Caco-2 (cell line): ENCODE measurements at regions not wholly inside any gene's neighbourhood (a gene's known extent, or its start where the extent isn't known, plus 50 kb on each side); places are given as distances from the start of the nearest gene placed in this dataset.

Source experiments
- BruUV-seq: library from RNA; stranded (reverse); fragments of 400-500 nt; replicated peaks from 2 replicates; lab custom pipeline; 2021; lab: Mats Ljungman, UMichigan
- CTCF ChIA-PET: fragments of 300-600 bp; sonication (Branson Sonifier 250); formaldehyde crosslinking; loops from one replicate; lab custom pipeline; 2022; ENCODE audit warnings: antibody characterized with exemption; lab: Charles Lee
- POLR2A ChIA-PET: fragments of 300-600 bp; sonication (Branson Sonifier 250); formaldehyde crosslinking; loops from one replicate; lab custom pipeline; 2022; ENCODE audit warnings: antibody characterized with exemption; lab: Charles Lee
- DNase-seq, 2 experiments: peaks; one replicate each; pipeline versions ENCODE4 v3.0.0 to v3.0.0-alpha.2; 2020 to 2022
- H3K27me3 ChIP-seq: replicated peaks from 2 replicates; pipeline ENCODE4 v1.6.0; 2011; ENCODE audit warnings: low read length; ENCODE audit not compliant: control insufficient read depth, insufficient read depth
- H3K36me3 ChIP-seq: 2 replicates; pipeline ENCODE4 v1.5.1; 2011; ENCODE audit warnings: low read length; ENCODE audit not compliant: control insufficient read depth, insufficient read depth
- H3K4me1 ChIP-seq: fragments of 250-450 bp; sonication (Bioruptor Pico); 2 replicates; pipeline ENCODE4 v1.5.1; 2020; ENCODE audit warnings: mild to moderate bottlenecking
- H3K4me3 ChIP-seq: 2 replicates; pipeline ENCODE4 v1.5.1; 2011; ENCODE audit warnings: low read depth, mild to moderate bottlenecking, control low read depth, low read length
- H3K9me3 ChIP-seq: fragments of 250-450 bp; sonication (Bioruptor Pico); 2 replicates; pipeline ENCODE4 v1.5.1; 2020; ENCODE audit warnings: mild to moderate bottlenecking, moderate library complexity
- H3K27ac Mint-ChIP-seq: one replicate; pipeline ENCODE4 v1.8.0; 2022; ENCODE audit warnings: mixed read lengths; ENCODE audit not compliant: unreplicated experiment
- H3K27me3 Mint-ChIP-seq: one replicate; pipeline ENCODE4 v1.8.0; 2022; ENCODE audit warnings: mixed read lengths; ENCODE audit not compliant: insufficient read depth, unreplicated experiment
- H3K36me3 Mint-ChIP-seq: one replicate; pipeline ENCODE4 v1.8.0; 2022; ENCODE audit warnings: mild to moderate bottlenecking, mixed read lengths; ENCODE audit not compliant: insufficient read depth, unreplicated experiment
- H3K4me1 Mint-ChIP-seq: one replicate; pipeline ENCODE4 v1.8.0; 2022; ENCODE audit warnings: low read depth, mixed read lengths; ENCODE audit not compliant: unreplicated experiment
- H3K4me3 Mint-ChIP-seq: one replicate; pipeline ENCODE4 v1.8.0; 2022; ENCODE audit warnings: mild to moderate bottlenecking, moderate library complexity, mixed read lengths; ENCODE audit not compliant: unreplicated experiment
- H3K9me3 Mint-ChIP-seq: one replicate; pipeline ENCODE4 v1.8.0; 2022; ENCODE audit warnings: mixed read lengths; ENCODE audit not compliant: unreplicated experiment
- intact Hi-C: fragments of 100-400 bp; cut with micrococcal nuclease; formaldehyde crosslinking; loops from one replicate; pipeline ENCODE4 v1.10.0; 2022; ENCODE audit not compliant: unreplicated experiment
- TF ChIP-seq, protein P1 (sequence below), 2 experiments: fragments of 200-600 bp in 1 of 2; IDR thresholded peaks; 1 replicate in 1 of 2; 2 replicates in 1 of 2; pipeline versions ENCODE4 v1.5.1 to v1.8.0; 2011 to 2022; ENCODE audit warnings: antibody characterized with exemption in 1 of 2, control low read depth in 1 of 2, inconsistent platforms in 1 of 2, low read depth in 1 of 2, low read length in 1 of 2, mild to moderate bottlenecking in 1 of 2, moderate library complexity in 1 of 2; ENCODE audit not compliant: insufficient read depth in 1 of 2, severe bottlenecking in 1 of 2, unreplicated experiment in 1 of 2

DNA sequence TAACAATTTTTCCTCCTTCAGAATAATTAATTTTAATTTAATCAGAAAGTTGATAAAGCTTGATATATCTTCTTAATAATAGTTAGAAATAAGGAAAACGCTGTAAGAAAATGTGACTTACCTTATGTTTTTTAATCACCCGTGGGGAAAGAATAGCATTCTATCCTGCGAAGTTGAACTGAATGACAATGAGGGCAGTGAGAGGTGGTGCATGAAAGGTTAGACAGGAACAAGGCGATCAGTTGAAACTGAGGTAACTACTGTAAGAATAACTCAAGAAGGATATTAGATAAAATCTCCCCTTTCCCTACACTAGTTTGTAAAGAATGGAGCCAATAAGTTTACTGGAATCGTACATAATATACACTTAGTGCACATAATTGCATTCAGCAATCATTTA lies 655.0 kb upstream of the NCAM2 start:
- peaks cover 4% of the 10 kb centered on the region for H3K27me3 Mint-ChIP-seq
- no peaks in the 10 kb centered on the region for H3K9me3 Mint-ChIP-seq
- BruUV-seq, result no TSS peak
- no peaks in the 10 kb centered on the region for H3K36me3 Mint-ChIP-seq
- TF ChIP-seq, protein P1, sequence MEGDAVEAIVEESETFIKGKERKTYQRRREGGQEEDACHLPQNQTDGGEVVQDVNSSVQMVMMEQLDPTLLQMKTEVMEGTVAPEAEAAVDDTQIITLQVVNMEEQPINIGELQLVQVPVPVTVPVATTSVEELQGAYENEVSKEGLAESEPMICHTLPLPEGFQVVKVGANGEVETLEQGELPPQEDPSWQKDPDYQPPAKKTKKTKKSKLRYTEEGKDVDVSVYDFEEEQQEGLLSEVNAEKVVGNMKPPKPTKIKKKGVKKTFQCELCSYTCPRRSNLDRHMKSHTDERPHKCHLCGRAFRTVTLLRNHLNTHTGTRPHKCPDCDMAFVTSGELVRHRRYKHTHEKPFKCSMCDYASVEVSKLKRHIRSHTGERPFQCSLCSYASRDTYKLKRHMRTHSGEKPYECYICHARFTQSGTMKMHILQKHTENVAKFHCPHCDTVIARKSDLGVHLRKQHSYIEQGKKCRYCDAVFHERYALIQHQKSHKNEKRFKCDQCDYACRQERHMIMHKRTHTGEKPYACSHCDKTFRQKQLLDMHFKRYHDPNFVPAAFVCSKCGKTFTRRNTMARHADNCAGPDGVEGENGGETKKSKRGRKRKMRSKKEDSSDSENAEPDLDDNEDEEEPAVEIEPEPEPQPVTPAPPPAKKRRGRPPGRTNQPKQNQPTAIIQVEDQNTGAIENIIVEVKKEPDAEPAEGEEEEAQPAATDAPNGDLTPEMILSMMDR (IDR thresholded peaks at IDR 0.05; ENCODE audit: insufficient read depth in 1 of 2, low read depth in 1 of 2, low read length in 1 of 2, severe bottlenecking in 1 of 2, unreplicated experiment in 1 of 2), result no peak
- H3K4me3 Mint-ChIP-seq, result no peak overlapping the region
- intact Hi-C loops, result no loop called here
- ChIA-PET CTCF (no interaction called here), POLR2A (no interaction called here)
- H3K27me3 ChIP-seq, result no peaks in the 10 kb centered on the region
- no peak for DNase-seq
- H3K27ac Mint-ChIP-seq, result no peak overlapping the region
- H3K4me1 ChIP-seq, result no peaks in the 10 kb centered on the region
- no peaks in the 10 kb centered on the region for H3K4me1 Mint-ChIP-seq
- H3K9me3 ChIP-seq, result no peaks in the 10 kb centered on the region
- H3K4me3 ChIP-seq, result no peak overlapping the region
- no peaks in the 10 kb centered on the region for H3K36me3 ChIP-seq

DNA sequence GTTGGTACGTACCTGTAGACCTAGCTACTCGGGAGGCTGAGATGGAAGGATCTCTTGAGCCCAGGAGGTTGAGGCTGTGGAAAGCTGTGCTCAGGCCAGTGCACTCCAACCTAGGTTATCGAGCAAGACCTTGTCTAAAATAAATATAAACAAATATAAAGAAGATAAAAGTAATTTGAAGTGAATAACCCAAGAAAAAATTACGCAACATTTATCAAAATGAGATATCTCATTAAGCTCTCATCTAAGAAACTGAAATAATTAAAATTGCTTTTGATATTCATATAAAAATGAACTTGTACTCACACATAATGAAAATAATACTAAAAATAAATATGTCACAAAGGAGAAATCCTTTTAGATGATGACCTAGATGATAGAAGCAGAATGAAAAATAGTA lies 647.1 kb upstream of the NCAM2 start:
- H3K36me3 ChIP-seq, result no peaks in the 10 kb centered on the region
- H3K27me3 ChIP-seq, result no peaks in the 10 kb centered on the region
- no TSS peak for BruUV-seq
- H3K4me1 ChIP-seq, result no peaks in the 10 kb centered on the region
- POLR2A ChIA-PET, result no interaction called here
- intact Hi-C loops, result no loop called here
- Mint-ChIP-seq H3K27ac (no peak overlapping the region), H3K36me3 (no peaks in the 10 kb centered on the region), H3K4me3 (no peak overlapping the region), H3K9me3 (no peaks in the 10 kb centered on the region), H3K27me3 (peaks cover 4% of the 10 kb centered on the region), H3K4me1 (no peaks in the 10 kb centered on the region)
- no peaks in the 10 kb centered on the region for H3K9me3 ChIP-seq
- H3K4me3 ChIP-seq, result no peak overlapping the region
- TF ChIP-seq, protein P1 (IDR thresholded peaks at IDR 0.05; ENCODE audit: insufficient read depth in 1 of 2, low read depth in 1 of 2, low read length in 1 of 2, severe bottlenecking in 1 of 2, unreplicated experiment in 1 of 2), result no peak
- DNase-seq, result no peak
- CTCF ChIA-PET, result no interaction called here

DNA sequence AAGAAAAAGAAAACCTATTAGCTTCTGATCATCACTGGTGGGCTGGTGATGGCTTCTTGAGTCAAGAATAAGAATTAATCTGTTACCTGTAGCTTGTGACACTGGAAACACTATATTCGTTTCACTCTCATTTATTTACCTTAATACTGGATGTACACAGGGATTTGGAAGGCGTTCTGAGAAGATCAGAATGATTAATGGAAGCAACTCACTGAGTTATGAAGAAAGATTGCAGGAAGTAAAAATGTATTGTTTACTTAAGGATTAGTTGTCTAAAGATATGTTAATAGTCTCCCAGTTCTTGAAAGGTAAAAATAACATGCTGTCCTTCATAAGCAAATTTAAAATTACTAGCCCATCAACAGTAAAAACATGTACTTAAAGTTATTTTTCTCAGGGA lies 644.9 kb upstream of the NCAM2 start:
- Mint-ChIP-seq H3K27me3 (no peaks in the 10 kb centered on the region), H3K4me3 (no peak overlapping the region), H3K4me1 (no peaks in the 10 kb centered on the region), H3K27ac (no peak overlapping the region), H3K9me3 (no peaks in the 10 kb centered on the region), H3K36me3 (no peaks in the 10 kb centered on the region)
- no TSS peak for BruUV-seq
- ChIA-PET CTCF (no interaction called here), POLR2A (no interaction called here)
- Histone ChIP-seq H3K9me3 (no peaks in the 10 kb centered on the region), H3K27me3 (no peaks in the 10 kb centered on the region), H3K4me3 (no peak overlapping the region), H3K4me1 (no peaks in the 10 kb centered on the region), H3K36me3 (no peaks in the 10 kb centered on the region)
- no peak for DNase-seq
- TF ChIP-seq, protein P1 (IDR thresholded peaks at IDR 0.05; ENCODE audit: insufficient read depth in 1 of 2, low read depth in 1 of 2, low read length in 1 of 2, severe bottlenecking in 1 of 2, unreplicated experiment in 1 of 2), result no peak
- intact Hi-C loops, result no loop called here
